Heart left ventricle (tissue), 13 donors: ENCODE measurements at regions not wholly inside any gene's neighbourhood (a gene's known extent, or its start where the extent isn't known, plus 50 kb on each side); places are given as distances from the start of the nearest gene placed in this dataset.
"Not testable (repeated sequence)": the region's sequence is repeated elsewhere in the genome, so short reads cannot be mapped to it uniquely, and the experiment has no call there.

Source experiments
- POLR2A ChIP-seq, 2 donors: fragments of 450-650 bp; IDR thresholded peaks; one replicate each; pipeline ENCODE4 v1.6.1; 2017; ENCODE audit warnings: antibody characterized with exemption in 2 of 2, mild to moderate bottlenecking in 2 of 2, moderate library complexity in 2 of 2
- TF ChIP-seq, protein P1 (sequence below), 12 donors: fragments of 200-600 bp; sonication (generic) in 4 of 12; IDR thresholded peaks; one replicate each; pipeline versions ENCODE4 v1.5.0 to v1.8.0; 2018 to 2022; ENCODE audit warnings: antibody characterized with exemption in 12 of 12, mild to moderate bottlenecking in 5 of 12
- donor health status: ischemic (EF 13 %, LVEDD 7.1; RV severe dilation, severe dysfunction).
- donor health status: DM: no; HTN: yes; CAD: no.
- donor health status: DM: no; HTN: no; CAD: no.
- donor health status: ischemic (EF 25% LVEDD 6.9; RV normal size, moderate dysfunction).
- donor health status: ischemic (EF 25% LVEDD 5.7; RV mildly dilated, moderate dysfunction).
- donor health status: ischemic (EF 35%, LVEDD 5.7; RV mildly dilated, moderate dysfunction).
- donor health status: nonischemic (EF 11% LVEDD 7.7; RV severe dilation, severe dysfunction).
- donor health status: DM: yes; HTN: yes; CAD: no.
- donor health status: PGD.
- donor health status: ischemic (EF 29% LVEDD 5.4; RV normal size, mild dysfunction).
- donor health status: nonischemic (EF 23%, LVEDD 6.1; RV moderate dilation, normal function).

DNA sequence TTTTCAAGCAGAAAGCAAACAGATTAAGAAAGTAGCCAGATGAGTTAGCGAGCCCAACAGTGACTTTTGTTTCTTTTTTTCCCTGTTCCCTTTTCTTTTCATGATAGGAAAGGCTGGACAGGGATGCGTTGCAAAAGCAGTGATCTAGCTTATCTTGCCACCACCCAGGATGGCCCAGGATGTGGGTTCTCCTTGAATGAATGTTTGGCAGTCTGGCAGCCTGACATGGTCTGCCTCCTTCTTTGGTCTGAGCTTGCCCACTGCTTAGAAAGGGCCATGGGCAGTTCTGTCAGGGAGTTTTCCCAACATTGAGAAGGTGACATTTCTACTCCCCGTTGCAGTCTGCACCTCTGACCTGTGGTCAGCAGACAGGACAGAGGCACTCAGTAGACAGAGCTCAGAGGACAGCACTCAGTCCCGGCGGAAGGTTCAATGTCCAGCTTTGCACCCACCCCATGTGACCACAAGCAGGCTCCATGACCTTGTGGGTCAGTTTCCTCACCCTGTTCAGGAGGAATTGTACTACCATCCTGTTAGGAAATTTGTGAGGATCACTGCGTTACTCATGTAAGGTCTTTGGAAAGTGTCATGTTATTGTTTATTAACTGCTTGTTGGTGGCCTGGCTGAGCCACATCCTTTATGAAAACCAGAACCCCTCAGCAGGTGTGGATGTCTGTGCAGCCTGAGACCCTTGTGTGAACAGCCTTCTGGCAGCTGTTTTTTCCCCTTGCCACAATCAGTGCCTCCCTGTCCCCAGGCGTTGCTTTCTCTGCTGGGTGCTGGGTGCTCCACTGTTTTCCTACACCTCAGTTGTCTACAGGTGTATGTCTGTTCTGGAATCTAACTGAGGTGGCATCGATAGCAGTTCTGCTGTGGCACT lies 74.2 kb upstream of the CIDEA start:
- TF ChIP-seq, protein P1, sequence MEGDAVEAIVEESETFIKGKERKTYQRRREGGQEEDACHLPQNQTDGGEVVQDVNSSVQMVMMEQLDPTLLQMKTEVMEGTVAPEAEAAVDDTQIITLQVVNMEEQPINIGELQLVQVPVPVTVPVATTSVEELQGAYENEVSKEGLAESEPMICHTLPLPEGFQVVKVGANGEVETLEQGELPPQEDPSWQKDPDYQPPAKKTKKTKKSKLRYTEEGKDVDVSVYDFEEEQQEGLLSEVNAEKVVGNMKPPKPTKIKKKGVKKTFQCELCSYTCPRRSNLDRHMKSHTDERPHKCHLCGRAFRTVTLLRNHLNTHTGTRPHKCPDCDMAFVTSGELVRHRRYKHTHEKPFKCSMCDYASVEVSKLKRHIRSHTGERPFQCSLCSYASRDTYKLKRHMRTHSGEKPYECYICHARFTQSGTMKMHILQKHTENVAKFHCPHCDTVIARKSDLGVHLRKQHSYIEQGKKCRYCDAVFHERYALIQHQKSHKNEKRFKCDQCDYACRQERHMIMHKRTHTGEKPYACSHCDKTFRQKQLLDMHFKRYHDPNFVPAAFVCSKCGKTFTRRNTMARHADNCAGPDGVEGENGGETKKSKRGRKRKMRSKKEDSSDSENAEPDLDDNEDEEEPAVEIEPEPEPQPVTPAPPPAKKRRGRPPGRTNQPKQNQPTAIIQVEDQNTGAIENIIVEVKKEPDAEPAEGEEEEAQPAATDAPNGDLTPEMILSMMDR (IDR thresholded peaks at IDR 0.05): not testable (repeated sequence)
- TF ChIP-seq POLR2A (IDR thresholded peaks at IDR 0.05): not testable (repeated sequence)
